ENCODE measurements at regions not wholly inside any gene's neighbourhood (a gene's known extent, or its start where the extent isn't known, plus 50 kb on each side); places are given as distances from the start of the nearest gene placed in this dataset.
"Not testable (repeated sequence)": the region's sequence is repeated elsewhere in the genome, so short reads cannot be mapped to it uniquely, and the experiment has no call there.

DNA sequence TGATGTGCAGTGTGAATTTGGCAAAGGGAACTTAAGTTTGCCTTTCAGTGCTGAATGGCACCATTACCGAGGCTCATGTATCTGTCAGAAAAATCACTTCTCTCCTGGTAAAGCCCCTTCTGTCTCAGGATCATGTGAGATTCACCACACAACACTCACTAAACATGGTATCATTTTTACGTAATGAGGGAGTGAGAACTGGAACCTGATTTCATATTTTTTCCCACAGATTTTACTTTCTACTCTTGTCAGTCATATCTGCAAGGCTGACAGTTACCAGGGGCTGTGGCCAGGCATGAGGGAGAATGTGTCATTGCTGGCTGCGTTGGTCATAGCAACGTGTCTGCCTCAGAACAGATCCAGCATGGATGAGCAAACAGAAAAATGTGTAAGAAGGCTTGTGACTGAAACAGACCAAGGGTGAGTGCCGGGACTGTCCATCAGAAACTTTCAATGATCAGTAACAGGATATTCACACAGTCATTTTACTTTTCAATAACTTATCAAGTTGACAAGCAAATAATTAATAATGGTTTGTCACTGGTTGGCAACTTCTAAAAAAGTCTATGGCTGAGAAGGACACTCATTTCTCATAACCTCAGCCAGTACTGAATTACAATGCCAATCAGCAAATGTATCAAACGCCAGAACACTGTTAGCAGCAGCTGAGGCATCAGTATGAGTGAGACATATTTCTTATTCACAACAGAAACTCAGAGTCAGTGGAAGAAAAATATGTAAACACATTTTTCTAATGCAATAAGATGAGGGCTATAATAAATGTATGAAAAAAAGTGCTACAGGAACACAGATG is 100.5 kb downstream of the CDC42EP3 start:
- peak; percentile 82 for DNase-seq (ENCODE audit: low read depth)

DNA sequence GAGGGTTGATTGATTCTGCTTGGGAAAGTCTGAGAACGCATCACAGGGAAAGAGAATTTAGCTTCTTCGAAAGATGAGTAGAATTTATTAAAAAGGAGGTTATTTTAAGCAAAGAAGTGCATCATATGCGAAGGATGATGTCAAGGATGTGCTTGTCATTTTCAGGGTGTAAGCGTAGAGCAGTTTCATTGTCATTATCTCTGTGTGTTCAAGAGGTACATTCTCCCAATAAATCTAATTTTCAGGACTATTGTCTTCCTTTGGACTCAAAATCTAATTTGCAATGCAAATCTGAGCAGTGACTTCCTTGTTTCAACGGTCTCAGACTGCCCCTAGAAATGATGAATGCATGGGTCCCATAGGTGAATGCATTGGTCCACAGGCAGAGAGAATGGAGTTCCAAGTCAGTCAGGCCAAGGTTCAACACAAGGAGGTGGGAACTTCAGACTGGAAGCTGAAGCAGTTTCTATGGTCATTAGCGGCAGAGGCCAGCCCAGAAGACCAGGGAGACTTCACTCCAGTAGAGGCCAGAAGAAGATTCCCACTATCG is 99.8 kb downstream of the CDC42EP3 start:
- DNase-seq (ENCODE audit: low read depth) = no peak

GRCh38 chr2:37573451-37574388 is 97.7 kb downstream of the CDC42EP3 start:
- DNase-seq (ENCODE audit: low read depth) = peak; percentile 52

DNA sequence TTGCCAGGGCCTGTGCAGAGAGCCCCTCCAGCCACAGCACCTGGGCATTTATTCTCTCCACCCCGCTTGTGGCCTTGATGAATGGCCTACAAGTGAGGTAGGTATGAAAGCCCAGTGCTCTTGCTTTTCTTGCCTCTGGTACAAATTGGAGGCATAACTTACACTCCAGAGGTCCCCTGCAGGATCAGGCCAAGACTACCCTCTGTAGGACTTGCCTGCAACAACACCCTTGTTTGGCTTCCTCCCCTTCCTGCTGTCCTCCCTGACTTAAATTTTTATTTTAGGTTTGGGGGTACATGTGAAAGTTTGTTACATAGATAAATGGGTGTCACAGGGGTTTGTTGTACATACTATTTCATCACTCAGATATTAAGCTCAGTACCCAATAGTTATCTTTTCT is 95.7 kb downstream of the CDC42EP3 start:
- no peak for DNase-seq (ENCODE audit: low read depth)

- DNase-seq (ENCODE audit: low read depth) = not testable (repeated sequence)
These were observed 95.2 kb downstream of the CDC42EP3 start for GRCh38 chr2:37576194-37576593.

DNA sequence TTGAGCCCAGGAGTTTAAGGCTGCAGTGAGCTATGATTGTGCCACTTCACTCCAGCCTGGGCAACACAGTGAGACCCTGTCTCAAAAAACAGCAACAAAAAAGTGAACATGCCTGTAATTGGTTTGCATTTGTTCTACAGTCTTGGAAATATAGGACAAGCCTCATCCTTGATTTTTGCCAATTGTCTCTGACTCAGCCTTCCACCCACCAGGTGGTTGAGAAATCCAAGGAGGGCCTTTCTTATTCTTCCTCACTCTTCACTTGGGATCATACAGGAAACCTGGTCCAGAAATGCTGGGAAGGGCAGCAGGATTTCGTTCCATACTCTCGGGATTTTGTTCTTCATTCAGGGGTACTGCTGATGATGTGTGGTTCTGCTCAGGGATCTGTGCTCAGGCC is 94.6 kb downstream of the CDC42EP3 start:
- no peak for DNase-seq (ENCODE audit: low read depth)

DNA sequence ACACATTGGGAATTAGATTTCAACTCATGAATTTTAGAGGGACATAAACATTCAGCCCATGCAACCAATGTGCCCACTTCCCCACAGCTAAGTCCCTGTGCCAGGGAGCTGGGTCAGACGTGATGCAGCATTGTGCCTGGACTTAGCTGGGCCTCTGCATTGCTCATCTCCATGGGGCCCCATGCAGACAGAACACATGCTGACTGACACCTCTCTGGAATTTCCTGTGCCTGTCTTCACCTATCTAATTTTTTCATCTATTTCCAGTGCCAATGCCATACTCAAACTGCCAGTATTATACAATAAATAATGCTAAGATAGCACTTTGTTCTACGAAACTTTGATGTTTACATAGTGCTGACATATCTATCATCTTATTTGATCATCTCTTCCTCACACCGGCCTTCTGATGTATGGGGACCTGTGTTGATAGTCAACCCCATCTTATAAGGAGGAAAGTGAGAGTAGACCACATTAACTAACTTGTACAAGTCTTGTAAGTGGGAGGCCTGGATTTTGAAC is 92.2 kb downstream of the CDC42EP3 start:
- no peak for DNase-seq (ENCODE audit: low read depth)

DNA sequence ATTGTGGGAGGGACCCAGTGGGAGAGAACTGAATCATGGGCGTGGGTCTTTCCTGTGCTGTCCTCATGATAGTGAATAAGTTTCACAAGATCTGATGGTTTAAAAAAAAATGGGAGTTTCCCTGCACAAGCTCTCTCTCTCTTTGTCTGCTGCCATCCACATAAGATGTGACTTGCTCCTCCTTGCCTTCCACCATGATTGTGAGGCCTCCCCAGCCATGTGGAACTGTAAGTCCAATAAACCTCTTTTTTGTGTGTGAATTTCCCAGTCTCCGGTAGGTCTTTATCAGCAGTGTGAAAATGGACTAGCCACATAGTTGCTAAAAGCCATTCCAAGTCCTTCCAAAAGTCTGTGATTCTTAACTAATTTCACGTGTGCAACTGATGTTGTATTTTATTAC is 91.5 kb downstream of the CDC42EP3 start:
- DNase-seq (ENCODE audit: low read depth) = not testable (repeated sequence)

DNA sequence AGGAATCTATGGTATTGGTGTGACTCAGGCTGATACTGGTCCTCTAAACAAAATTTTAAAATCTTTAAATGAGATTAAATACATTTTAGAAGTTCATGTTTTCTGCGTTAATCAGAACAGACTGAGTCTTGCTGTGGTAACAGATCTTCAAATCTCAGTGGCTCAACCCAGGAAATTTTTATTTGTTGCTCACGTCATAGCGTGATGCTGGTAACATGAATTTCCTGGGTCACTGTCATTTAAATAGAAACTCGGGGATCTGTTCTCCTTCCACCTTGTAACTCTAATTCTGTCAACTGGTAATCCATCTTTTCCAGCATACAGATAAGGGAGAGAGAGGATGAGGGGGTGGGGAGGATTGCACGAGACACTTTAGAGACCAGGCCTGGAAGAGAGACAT is 90.0 kb downstream of the CDC42EP3 start:
- no peak for DNase-seq (ENCODE audit: low read depth)

DNA sequence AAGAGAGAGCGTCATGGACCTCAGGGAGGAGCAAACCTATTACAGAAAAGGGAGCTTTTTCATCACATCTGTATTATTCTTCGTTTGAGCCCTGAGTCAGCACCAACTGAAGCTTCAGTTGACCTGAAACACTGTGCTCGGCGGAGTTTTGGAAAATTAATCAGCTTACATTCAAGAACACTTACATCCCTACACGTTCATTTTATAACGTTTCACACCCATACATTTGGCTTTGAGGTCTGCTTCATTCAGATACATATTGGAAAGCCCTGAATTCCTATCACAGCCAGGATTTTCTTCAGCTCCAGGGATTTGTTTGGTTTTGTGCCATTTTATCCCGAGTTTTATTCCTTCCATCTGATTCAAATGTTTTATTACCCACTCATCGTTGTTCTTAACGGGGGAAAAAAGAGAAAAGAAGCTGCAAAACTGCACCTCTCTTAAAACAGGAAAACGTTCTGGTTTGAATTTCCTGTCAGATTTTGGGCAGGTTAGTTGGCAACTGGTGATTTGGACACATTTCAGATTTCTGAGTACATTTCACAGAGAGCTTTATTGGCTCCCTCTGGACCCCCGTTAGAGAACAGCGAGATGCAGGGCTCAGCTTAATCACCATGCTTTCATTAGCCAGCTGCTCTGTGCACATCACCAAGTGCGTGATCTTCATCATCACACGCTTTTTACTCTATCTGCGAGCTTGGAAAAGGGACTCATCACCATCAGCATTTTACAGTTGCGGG is 88.8 kb downstream of the CDC42EP3 start:
- DNase-seq (ENCODE audit: low read depth) = no peak

GRCh38 chr2:37583402-37583801 is 88.0 kb downstream of the CDC42EP3 start:
- no peak for DNase-seq (ENCODE audit: low read depth)

DNA sequence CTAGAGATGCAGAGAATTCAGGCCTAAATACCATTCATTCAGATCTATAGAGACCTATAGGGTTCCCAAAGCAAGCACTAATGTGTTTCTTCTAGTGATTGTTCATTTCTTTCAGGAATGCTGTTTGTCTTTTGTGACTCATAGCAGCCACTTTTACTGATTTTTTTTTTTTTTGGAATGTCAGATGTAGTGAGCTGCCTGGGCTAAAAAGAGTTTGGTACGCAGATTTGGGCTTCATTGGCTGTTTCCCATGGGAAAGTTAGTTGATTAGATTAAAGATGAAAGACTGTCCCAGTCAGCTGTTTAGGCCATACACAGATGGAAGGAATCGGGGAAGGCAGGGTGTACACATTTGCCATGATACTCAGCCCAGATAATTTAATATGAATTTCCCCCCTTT is 87.6 kb downstream of the CDC42EP3 start:
- DNase-seq (ENCODE audit: low read depth) = no peak

DNA sequence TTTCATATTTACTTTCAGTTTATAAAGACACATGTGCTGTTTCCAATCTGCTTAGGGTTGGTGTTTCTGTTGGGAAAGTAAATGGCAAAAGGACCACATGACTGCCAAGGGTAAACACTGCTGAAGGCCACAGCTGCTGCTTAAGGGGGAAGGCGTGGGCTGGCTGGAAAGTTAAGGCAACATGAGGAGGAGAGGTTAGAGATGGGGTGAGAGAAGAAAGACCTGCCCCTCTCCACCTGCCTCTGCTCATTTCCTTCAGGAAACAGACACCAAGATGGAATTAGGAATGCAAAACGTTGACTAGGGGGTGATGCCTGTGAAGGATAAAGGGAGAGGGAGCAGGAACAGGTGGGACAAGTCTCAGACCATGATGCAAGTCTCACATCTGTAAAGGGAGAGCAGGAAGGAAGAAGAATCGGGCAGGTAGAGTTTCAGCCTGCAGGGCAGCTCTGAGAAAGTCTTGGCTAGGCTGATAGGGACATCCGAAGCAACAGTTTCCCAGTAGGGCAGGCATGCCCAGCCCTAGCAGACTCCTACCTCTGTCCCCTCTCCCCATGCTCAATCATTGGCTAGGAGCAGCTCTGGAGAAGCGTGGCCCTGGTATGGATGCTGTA is 86.0 kb downstream of the CDC42EP3 start:
- no peak for DNase-seq (ENCODE audit: low read depth)

DNA sequence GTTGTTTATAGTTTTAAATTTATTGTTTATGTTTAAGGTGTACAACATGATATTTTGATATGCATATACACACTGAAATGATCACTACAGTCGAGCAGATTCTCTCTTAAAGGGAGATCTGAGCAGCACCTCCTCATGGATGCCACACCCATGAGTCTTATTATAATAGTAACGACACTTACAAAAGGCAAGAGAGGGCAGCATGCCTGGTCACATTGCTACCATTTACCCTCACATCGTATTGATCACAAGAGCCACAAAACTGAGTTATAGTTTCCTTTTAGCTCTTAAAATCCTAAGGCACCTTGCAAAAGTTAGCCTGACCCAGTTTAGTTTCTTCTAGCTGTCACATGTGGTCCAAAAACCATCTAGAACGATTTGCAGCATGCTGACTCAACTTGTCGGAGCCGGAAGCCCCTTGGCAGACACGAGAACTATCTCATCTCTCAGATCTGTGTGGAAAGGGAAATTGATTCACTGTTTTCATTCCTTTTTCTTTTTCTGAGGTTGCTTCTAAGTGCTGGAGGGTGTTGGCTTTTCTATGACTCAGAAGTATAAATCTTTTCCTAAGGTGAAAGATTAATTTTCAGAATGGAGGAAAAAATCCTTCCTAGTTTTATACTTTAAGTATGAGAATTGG is 85.3 kb downstream of the CDC42EP3 start:
- peak; percentile 90 for DNase-seq (ENCODE audit: low read depth)

DNA sequence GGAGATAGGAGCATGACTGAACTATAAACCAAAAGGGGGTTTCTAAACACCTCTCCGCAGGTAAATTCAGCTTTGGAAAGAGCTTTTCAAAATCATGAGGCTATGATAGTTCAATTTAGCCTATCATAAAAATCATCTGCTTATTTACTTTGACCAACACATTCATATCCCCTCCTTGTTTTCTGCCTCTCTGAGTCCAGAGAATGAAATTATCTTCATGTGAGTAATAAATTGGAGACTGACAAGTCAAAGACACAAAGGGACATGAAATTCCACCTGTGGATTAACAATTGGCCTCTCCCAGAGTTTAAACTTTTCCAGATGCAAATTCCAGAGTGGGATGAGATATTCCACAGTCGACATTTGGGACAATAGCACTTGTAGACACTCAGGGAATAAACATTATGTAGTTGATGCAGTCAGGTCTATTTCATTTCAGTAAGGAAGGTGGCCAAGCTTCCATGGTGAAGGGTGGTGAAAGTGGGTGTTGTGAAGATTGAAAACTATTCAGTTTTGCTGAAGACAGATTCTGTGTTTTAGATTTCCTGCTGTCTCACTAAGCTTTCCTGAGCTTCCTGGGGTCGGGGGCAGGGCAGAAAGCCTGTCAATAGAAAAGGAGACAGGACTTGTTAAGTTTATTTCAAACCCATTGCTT is 84.7 kb downstream of the CDC42EP3 start:
- DNase-seq (ENCODE audit: low read depth) = no peak

DNA sequence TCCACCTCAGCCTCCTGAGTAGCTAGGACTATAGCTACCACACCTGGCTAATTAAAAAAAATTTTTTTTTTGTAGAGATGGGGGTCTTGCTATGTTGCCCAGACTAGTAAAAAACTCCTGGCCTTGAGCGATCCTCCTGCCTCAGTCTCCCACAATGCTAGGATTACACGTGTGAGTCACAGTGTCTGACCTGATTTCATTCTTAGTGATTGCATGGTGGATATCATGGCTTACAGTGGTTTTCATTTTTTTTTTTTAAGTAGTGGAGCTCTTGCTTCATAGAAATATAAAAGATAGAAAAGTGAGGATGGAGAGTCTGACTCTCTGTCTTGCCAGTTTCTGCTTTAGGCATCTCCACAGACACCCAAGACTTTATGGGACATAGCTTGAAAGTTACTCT is 83.6 kb downstream of the CDC42EP3 start:
- DNase-seq (ENCODE audit: low read depth) = no peak

DNA sequence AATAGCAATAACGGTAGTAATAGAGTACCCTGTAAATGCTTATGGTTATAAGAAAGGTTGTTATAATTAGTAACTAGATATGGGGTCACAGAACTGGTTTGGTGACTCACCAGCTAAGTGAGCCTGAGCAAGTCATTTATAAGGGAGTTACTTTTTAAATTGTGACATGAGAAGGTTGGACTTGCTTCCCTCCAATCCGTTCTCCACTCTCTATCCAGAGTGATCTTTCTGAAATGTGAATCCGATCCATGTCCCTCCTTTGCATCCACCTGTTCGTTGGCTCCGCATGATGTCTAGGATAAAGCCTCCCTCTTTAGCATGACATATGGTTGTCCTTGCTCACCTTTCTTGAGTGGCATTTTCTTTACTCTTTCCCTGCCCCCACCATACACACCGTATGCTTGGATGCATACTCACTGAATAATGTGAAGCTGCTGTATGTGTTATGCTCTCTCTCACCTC is 83.1 kb downstream of the CDC42EP3 start:
- DNase-seq (ENCODE audit: low read depth) = no peak

DNA sequence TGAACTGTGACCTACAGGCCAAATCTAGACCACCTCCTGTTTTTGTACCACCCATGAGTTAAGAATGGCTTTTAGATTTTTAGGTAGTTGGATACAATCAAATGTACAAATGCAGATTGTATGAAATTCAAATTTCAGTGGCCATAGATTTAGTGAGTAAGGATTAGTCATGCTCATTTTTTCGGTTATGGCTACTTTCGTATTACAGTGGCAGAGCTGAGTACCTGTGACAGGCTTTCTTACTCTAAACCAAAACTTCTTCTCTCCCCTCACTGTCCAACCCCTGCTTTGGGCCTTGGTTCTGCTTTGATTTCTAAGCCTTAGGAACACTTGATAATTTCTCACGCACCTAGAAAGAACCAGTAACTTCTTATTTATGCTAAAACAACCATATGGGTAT is 82.1 kb downstream of the CDC42EP3 start:
- DNase-seq (ENCODE audit: low read depth) = no peak

- no peak for DNase-seq (ENCODE audit: low read depth)
These were observed 81.3 kb downstream of the CDC42EP3 start for GRCh38 chr2:37590119-37590571.
